8988T (cell line): ENCODE measurements at regions not wholly inside any gene's neighbourhood (a gene's known extent, or its start where the extent isn't known, plus 50 kb on each side); places are given as distances from the start of the nearest gene placed in this dataset.
"Not testable (repeated sequence)": the region's sequence is repeated elsewhere in the genome, so short reads cannot be mapped to it uniquely, and the experiment has no call there.

Experiments
- DNase-seq: peaks from one replicate; pipeline ENCODE4 v3.0.0; 2011

DNA sequence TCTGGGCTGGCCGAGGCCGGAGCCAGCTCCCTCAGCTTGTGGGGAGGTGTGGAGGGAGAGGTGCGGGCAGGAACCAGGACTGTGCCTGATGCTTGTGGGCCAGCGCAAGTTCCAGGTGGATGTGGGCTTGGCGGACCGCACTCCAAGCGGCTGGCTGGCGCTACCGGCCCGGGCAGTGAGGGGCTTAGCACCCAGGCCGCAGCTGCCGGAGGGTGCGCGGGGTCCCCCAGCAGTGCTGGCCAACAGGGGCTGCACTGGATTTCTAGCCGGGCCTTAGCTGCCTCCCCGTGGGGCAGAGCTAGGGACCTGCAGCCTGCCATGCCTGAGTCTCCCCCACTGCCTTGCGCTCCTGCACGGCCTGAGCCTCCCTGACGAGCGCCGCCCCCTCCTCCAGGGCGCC lies 242.8 kb downstream of the CCSER2 start:
- no peak for DNase-seq

DNA sequence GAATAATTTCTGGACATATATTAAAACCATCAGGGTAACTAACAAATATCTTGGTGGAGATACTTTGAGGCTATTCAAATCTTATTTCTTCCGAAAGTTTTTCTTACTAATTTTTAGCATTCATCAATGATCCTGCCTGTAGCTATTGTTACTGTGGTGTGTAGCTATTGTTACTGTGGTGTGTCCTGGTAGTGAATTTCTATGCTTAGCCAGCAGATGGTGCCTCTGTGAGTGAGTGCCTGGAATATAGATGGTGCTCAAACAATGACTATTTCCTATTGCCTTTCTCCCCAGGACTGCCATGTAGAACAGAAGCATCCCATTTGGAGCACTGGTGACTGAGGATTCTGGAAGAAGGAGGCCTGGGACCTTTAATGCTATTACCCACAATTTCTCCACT lies 245.7 kb downstream of the CCSER2 start:
- DNase-seq = no peak

DNA sequence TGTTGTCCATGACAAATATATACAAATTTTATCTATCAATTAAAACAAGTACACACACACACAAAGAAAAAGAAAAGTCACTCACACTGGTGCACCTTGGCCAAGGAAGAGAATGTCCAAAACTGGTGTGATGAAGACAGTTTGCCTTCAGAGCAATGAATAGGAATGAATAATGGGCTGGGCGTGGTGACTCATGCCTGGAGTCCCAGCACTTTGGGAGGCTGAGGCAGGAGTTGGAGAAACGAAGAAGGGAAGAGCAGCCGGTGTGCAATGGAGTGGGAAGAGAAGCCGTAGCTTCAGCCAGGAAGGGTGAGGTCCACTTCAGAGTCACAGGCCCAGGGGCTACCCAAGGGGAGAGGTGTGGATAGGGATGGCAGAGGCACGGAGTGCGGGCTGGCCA lies 253.6 kb downstream of the CCSER2 start:
- DNase-seq = no peak

DNA sequence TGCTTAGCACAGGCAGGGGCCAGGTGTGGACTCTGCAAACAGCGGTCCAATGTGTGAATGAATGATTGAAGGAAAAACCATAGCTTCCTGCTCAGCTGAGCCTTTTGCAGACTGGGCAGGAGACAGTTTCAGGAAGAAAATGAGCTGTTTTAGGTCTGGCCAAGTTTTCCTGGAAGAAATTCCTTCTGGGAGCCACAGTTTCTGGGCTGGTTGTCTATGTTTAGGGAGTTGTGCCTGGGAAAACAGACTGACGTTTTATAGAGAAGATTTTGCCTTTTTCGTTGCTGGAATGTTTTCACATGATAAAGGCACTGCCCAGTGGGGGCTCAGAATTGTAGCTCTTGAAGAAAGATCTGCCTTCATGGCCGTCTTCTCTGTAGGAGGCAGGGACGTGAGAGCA lies 255.1 kb downstream of the CCSER2 start:
- no peak for DNase-seq

DNA sequence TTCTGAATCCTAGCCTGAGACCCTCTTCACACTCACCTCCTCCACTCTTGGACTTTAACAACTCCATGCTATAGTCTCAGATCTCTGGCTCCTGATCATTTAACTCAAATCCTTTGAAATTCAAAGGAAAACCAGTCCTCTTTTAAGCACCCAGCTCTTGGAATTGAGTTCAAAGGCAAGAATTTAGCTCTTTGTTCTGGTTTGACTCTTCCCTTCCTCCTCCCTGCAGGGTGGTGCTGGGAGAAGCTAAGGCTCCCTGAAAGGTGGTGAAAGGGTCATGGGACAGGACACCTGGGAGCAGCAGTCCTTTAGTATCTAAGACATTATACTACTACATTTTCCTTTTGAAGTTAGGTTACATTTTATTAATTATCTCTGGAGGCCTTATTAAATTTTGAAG lies 259.4 kb downstream of the CCSER2 start:
- no peak for DNase-seq

DNA sequence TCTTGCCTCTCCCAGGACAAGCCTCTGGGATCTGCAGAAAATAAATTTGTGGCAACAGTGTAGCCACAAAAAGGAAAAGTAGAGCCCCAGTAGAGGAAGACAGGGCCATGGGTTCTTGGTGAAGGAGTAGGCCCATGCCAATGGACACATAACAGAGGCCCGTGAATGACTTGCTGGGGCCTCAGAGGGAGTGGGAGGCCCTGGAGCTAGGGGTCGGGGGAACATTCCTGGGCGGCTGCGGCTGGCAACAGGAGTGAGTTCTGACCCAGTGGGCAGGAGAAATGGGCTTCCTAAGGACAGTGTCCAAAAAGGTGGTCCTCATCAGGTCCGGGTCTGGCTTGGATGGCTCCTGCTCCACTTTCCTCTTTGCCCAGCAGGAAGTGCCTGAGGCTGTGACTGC lies 260.0 kb downstream of the CCSER2 start:
- no peak for DNase-seq

DNA sequence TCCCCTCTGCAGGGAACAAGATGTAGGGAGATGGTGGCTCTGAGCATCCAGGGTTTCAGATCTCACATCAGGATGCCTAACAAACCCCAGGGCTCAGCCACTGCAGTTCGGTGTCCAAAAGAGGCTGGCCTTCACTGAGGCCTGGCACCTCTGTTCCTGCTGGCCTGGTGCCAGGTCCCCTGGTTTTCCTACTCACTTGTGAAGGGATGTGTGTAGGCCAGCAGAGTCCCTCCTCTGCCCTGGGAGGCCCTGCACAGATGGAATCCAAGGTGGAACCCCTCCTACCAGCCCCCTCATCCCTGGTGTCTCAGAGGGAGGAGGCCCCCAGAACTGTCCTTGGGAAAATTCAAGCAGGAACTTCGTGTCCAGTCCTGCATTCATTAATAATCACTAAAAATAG lies 260.6 kb downstream of the CCSER2 start:
- DNase-seq = no peak

DNA sequence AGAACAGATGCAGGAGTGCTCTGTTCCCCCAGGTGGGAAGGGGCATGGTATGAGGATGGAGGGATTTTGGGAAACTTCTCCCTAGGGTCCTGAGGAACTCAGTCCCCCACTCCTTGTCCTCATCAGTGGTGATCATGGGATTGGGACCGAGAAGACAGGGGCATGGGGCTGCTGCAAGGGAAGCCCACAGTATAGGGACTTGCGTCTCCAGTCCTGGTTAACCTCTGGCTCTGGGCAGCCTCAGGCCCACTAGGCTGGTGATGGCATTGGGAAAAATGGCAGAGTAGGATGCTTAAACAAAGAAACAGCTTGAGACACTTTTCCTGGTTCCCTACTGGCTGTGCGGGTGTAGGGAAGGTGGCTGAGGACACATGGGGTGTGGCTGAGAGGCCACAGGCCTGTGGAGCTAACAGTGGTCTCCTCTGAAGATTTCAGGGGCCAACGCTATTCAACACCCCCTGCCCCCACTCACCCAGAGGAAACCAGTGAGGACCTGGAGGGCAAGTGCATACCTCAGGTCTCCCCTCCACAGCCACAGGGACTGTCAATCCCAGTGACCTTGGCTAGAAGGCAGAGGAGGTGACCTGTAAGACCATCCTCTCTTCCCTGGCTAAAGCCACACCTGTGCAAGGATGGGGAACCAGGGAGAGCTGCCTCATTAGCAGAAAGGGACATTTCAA lies 261.3 kb downstream of the CCSER2 start:
- DNase-seq = no peak

DNA sequence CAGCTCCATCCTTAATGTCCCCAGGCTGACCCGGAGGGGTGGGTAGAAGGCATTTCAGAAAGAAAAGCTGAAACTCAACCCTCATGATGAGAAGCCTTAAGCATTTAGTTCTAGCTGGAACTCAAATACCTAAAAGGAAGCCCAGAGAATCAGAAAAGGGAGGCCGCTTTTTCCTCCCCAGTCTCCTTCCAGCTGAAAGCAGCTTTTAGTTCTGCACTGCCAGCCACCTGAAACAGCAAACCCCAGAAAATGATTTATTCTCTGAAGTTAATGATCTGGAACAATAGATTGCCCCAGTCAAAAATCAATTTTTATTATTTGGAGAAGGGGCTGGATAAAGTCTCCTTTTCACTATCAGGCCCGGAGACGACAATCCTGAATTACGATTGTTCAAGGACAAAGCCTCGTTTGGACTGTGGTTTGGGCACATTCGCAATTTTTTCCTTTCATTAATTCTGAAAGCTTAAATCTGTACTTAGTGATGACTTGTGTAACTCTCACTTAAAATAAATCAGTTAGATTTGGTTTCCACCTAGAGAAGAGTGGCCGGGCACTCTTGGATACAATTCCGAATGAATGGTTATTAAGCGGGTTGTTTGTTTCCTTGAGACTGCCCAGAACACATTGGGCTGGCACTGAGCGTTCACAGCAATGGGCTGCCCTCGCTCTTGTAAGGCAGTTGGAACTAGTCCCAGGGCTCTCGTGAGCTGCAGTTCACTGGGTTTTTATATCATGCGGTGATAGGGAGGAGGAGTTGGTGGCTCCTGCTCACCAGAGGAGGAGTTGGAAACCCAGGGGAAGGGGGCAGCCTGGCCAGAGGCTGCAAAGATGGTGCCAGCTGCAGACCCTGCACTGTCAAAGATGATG lies 262.2 kb downstream of the CCSER2 start:
- DNase-seq = no peak

DNA sequence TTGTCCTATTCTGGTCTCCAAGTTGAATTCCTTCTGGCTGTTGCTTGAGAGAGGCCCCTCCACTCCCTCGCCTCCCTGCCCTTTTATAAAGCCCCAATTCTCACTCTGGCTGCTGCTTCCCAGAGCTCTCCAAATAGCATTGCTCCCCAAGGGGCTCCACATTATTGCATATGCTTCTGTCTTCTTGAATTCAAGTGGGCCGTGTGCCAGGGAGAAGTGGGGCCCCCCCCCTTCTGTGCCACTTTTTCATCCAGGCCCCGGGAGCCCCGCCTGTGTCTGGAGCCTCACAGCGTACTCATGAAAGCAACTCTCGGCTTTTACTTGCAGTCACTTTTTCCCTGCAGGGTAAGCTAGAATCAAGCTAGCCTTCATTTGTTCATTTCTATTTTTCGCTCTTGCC lies 265.1 kb downstream of the CCSER2 start:
- DNase-seq = no peak

DNA sequence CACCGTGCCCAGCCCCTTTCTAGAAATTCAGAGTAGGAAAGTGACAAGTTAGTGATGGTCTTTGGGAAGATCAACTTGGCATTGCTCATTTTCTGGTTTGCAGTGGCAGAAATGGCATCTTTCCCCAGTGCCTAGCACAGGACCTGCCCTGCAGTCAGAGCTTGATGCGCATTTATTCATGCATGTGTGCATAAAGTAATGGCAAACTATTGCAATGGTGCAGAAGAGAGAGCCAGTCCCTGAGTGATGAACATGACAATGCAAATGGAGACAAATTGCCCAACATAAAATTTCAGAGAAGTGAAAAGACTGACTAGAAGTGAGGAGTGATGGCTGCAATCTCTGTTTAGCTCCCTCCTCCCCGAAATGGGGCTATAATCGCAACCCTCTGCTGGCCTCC lies 268.2 kb downstream of the CCSER2 start:
- DNase-seq = no peak

DNA sequence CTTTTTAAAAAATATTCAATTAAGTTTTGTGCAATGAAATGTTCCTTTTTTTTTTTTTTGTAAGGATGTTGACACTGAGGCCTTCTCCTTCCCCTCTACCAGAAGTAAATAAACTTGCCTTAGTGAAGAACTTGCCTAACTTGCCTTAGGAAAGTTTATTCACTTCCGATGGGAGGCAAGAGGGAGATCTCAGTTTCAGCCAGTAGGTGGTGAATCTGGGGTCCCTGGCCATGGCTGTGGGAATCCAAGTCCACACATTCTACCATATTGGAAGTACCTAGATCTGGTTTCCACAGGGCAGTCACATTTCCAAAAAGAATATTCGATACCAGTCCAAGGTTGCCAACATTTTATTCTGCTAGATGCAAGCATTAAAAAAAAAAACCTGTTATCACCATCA lies 270.9 kb downstream of the CCSER2 start:
- no peak for DNase-seq

DNA sequence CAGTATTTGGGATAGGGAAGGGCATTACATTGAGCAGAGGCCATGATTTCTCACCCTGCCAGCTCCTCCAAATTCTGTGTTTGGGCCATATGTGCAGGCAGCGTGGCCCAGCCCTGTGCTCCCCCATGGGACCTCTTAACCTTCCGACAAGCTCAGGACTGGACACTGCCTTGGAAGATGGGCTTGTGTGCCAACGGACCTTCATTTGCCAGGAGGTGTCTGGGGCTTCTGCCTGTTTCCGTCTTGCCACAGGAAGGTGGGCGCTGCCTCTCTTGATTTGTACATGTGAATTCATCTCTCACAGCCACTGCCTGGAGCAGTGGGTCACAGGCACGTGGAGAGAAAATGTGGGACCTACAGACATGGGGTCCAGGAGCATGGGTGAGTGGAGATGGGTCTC lies 272.6 kb downstream of the CCSER2 start:
- DNase-seq = no peak

DNA sequence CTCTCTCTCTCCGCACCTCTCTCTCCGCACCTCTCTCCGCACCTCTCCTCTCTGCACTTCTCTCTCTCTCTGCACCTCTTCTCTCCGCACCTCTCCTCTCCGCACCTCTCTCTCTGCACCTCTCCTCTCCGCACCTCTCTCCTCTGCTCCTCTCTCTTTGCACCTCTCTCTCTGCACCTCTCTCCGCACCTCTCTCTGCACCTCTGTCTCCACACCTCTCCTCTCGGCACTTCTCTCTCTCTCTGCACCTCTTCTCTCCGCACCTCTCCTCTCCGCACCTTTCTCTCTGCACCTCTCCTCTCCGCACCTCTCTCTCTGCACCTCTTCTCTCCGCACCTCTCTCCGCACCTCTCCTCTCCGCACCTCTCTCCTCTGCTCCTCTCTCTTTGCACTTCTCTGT lies 274.2 kb downstream of the CCSER2 start:
- DNase-seq = not testable (repeated sequence)

DNA sequence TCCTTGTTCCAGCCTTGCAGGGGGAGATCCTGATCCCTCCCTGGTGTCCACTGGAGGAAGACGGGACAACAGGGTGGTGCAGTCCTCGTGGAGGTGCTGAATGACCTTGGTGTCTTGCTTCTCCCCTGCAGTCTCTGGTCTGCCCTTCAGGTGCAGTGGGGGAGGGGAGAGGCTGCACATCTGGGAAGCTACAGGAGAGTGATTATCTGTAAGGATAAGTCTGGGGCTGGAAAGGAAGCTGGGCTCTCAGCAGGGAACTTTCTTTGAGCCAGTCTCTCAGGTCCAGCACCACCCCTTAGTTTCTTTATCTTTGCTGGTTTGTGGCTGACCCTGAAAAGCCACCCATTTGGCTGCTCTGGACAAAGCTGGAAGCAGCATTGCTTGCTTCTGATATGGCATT lies 275.6 kb downstream of the CCSER2 start:
- DNase-seq = no peak

DNA sequence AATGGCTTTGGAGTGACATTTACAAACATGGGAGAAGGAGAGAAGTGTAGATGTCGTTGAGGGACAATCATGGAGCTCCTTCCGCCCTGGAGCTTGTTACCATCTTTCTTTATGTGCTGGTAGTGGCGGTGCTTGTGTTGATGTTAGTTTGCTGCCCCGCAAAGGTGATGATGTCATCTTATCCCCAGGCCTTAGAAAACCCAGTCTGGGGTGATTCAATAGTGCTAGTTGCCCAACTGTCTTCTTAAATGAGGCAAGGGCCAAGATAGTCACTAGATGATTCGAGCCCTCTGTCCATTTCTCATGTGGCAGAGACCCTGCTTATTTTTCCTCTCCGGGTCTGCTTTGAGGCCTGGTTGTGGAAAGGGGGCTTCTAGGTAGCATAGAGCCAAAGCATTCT lies 277.4 kb downstream of the CCSER2 start:
- DNase-seq = no peak

DNA sequence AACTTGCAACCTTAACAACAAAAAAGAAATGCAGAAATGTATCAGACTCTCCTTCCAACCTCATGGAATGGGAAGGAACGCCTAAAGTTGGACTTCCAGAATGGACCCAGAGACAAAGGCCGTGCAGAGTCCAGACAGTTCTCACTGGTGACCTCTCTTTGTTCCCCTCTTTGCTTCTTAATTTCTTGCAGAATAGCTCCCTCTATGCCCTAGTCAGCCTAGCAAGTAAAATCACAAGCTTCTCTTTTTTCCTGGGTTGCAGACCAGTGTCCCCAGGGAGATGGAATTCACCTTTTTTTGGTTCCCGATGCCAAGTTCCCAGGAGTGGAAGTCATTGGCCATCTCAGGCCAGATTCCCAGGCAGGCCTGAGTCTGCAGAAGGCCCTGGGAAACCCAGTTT lies 278.0 kb downstream of the CCSER2 start:
- no peak for DNase-seq

DNA sequence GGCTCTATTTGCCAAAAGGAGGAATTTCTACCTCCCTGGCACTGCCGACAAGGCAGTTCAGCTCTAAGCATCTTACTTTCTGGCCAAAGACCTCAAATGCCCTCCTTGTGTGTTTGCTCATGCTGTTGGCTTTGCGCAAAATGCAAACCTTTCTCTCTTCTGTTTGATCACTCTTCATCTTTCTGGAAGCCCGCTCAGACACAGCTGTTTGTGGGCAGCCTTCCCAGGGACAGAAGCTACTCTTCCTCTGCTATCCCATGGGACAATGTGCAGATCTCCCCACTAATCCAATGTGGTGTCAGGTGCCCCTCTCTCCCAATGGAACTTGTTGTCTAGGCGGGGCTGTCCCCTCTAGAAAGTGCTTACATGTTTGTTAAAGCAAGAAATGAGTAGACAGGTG lies 278.7 kb downstream of the CCSER2 start:
- no peak for DNase-seq

DNA sequence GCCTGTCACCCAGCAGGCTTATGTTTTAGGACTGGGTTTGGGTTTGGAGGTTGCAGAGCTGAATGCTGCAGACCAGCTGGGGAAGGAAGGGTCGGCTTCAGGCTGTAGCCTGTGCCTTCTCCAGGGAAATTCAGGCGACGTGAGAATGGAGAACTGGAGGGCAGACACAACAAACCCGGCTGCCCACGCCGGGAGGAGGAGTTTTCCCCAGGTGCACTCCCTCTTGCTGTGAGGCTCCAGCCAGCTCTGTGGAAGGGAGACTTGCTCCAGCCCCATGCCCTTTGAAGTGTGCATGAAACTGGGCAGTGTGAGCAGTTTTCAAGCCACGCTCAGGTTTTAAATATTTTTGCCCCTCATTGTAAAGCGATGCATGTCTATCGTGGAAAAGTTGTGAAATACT lies 279.1 kb downstream of the CCSER2 start:
- DNase-seq = no peak

DNA sequence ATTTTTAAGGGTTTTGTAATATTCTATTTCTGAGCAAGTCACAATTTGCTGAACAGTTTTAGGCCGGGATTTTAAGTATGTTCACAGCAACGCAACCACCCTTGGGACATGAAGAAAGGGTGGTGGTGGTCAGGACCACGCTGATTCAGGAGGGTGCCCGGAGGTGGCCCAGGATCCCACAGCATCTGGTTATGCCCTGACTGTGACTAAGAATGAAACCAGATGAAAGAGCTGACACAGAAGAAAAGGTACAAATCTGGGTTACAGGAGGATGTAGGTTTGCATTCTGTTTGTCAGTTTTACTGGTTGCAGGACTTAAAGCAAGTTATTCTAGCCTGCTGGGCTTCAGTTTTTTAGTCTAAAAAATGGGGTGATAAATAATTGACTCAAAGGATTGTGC lies 279.7 kb downstream of the CCSER2 start:
- no peak for DNase-seq

DNA sequence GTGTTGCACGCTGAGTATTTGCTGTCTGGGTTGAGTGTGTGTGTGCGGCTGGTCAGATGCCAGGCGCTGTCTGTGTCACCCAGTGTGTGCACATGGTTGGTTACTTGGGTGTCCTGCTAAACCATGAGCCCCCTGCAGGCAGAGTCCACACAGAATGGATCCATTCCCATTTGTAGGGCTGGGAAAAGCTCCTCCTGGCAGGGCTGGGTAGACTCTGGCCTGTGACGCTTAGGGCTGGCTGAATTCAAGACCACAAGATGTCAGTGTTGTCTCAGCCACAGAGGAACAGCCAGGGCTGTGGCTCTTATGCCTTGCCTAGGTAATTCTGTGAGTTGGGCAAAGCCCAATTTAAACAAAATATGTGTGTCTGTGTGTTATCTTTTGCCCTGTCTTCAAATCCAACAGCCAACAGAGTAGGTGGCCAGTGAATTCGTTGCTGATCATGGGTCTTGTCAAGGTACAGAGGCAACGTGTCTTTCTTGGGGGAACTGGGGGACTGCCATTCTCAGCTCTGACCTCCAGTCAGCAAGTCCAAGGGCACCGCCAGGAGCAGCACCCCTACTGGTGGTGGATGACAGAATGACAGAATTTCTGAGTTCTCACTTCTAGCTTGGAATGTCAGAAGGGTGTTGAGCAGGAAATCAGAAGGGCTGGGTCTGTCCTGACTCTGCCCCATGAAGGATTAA lies 285.1 kb downstream of the CCSER2 start:
- DNase-seq = peak; percentile 49

DNA sequence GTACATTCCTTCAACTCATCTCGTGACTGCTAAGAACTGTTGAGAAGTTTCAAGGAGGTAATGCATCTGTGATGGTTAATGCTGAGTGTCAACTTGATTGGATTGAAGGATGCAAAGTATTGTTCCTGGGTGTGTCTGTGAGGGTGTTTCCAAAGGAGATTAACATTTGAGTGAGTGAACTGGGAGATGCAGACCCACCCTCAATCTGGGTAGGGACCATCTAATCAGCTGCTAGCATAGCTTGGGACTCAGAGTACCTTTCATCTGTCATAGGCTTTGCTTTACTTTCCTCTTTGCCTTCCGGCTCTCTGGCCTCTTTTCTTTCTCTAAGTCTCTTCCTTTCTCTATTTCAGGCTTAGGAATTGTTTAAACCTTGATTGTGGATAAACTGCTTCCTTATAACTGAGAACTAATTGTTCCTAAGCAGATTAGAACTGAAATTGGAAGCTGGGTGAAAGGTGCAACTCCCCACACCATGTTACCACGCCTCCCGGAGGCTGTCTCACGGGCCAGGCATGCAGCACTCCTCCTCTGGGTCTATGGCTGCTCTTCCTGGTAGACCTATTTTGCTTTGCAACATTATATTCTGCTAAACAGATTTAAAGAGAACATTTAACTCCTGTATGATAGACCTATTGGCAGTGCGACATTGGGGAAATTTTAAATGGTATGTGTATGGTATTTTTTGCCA lies 298.2 kb downstream of the CCSER2 start:
- DNase-seq = no peak

DNA sequence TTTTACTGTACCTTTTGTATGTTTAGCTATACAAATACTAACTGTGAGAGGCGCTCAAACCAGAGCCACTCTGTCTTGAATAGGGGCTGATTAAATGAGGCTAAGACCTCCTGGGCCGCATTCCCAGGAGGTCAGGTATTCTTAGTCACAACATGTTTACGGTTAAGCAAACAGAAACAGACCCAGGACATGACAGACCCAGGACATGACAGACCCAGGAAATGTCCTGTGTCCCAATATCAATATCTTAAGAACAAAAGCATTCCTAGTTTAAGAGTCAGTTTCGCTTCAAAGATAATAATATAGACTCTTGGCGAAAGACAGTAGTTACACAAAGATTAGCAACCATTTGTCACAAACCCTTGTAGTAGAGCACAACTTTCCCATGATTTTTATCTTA lies 304.5 kb downstream of the CCSER2 start:
- no peak for DNase-seq

DNA sequence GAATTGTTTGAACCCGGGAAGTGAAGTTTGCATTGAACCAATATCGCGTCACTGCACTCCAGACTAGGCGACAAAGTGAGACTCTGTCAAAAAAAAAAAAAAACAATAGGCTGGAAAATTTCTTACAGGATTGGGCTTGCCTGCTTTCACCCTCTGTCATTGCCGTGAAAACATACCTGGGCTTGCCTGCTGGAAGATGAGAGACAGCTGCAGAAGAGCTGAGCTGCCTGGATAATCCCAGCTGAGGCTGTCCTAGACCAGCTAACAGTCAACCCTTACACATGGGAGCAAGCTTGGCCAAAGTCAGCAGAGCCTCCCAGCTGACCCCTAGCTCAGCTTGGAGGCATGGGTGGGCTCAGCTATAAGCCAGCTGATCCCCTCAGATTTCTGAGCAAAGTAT lies 306.2 kb downstream of the CCSER2 start:
- DNase-seq = no peak
